Globus pallidus (tissue), 1 donor: ENCODE measurements at regions not wholly inside any gene's neighbourhood (a gene's known extent, or its start where the extent isn't known, plus 50 kb on each side); places are given as distances from the start of the nearest gene placed in this dataset.
"Not testable (repeated sequence)": the region's sequence is repeated elsewhere in the genome, so short reads cannot be mapped to it uniquely, and the experiment has no call there.

Experiments
- DNase-seq: peaks from one replicate; pipeline ENCODE4 v3.0.0-alpha.2; 2015; ENCODE audit warnings: low spot score

- DNase-seq, result no peak
These were observed 123.0 kb upstream of the CEP162 start for GRCh38 chr6:84350397-84350796.

- no peak for DNase-seq
These were observed 122.1 kb upstream of the CEP162 start for GRCh38 chr6:84349542-84349941.

- DNase-seq, result no peak
These were observed 121.4 kb upstream of the CEP162 start for GRCh38 chr6:84348801-84349200.

GRCh38 chr6:84346372-84346771 is 118.9 kb upstream of the CEP162 start:
- no peak for DNase-seq

DNA sequence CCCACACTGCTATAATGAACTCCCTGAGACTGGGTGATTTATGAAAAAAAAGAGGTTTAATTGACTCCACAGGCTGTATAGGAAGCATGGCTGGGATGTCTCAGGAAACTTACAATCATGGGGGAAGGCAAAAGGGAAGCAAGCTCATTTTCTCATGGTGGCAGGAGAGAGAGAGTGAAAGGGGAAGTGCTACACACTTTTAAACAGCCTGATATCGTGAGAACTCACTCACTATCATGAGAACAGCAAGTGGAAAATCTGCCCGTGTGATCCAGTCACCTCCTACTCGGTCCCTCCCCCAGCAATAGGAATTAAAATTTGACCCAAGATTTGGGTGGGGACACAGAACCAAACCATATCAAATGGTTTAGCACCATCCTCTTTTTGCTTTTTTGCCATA is 116.6 kb upstream of the CEP162 start:
- no peak for DNase-seq

DNA sequence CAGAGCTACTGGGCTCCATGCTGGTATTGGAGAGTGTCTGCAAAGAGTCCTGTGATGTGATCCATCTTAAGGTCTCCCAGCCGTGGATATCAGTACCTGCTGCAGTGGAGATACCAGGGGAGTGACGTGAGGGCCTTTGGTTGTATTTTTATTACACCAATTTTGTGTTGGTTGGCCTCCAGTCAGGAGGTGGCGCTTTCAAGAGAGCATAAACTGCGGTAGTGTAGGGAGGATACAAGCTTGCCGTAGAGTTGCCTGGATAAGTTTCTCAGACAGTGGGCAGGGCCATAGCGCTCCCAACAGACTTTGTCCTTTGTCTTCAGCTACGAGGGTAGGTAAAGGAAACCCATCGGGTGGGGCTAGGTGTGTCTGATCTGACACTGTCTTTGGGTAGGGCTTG is 113.0 kb upstream of the CEP162 start:
- no peak for DNase-seq

DNA sequence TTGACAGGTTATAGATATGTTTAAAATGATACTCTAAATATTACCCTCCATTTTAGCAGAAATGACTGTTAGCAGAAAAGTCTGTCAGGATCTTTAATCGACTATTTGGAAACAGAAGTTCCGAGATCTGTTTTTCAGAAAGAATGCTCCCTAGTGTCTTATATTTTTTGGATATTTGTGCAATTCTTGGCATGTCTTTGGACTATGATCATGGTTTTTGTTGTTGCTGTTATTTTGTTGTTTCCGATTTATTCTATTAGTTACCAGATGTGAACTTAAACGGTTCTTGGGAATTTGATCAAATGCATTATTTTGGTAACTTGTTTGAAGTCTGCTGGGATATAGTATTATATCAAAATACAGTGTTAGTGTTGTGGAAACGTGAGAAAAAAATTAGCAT is 106.4 kb upstream of the CEP162 start:
- no peak for DNase-seq

- no peak for DNase-seq
These were observed 104.9 kb upstream of the CEP162 start for GRCh38 chr6:84332139-84333034.

DNA sequence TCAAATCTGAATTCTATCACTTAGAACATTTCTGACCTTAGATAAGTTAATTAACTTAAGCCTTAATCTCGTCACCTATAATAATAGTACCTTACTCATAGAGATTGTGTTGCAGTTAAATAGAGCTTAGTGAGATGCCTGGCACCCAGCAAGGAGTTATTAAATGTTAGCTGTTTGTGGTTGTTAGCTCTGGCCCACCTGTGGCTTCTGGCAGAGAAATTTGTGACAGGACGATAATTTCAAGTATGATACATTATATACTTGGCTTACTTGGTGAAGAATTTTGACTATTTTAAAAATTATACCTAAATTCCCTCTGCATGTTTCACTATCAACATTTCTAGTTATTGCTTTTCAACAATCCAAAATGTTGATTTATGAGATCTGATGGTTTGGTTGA is 102.9 kb upstream of the CEP162 start:
- no peak for DNase-seq

DNA sequence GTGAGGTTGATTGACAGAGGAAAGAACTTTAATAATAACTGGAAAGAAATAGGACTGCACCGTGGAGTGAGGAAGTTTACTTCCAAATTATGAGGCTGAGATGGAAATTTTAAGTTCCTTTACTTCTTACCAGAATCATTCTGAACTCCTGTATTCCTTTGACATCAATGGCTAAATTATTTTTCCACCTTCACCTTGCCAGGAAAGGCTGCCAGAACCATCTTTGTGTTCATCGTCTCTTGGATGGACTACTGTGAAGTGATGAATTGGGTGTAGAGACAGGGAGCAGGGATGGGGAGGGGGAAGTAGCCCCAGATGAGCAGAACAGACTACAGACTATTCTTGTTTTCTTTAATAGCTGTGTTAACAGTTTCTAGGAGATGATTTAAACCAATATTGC is 102.1 kb upstream of the CEP162 start:
- DNase-seq, result no peak

GRCh38 chr6:84329077-84329476 is 101.6 kb upstream of the CEP162 start:
- DNase-seq, result no peak

GRCh38 chr6:84317463-84317862 is 90.0 kb upstream of the CEP162 start:
- no peak for DNase-seq

- no peak for DNase-seq
These were observed 87.0 kb upstream of the CEP162 start for GRCh38 chr6:84314377-84314898.

DNA sequence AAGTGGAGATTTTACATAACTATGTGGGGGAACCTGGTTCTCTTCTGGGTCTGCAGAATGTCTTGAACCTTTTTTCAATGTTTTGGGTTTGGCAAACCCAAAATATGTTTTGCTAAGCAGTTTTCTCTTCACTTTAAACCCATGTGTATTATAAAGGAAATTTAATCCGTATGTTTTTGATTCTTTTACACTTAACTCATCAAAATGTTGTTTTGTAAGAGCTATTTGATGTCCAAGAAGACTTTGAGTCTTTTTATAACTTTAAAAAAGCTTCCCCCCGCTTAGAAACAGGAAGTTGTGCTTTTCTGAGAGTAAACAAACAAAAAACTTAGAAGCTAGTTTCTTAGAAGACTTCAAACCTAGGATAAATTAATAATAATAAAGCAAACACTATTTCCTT is 81.9 kb upstream of the CEP162 start:
- DNase-seq, result no peak

DNA sequence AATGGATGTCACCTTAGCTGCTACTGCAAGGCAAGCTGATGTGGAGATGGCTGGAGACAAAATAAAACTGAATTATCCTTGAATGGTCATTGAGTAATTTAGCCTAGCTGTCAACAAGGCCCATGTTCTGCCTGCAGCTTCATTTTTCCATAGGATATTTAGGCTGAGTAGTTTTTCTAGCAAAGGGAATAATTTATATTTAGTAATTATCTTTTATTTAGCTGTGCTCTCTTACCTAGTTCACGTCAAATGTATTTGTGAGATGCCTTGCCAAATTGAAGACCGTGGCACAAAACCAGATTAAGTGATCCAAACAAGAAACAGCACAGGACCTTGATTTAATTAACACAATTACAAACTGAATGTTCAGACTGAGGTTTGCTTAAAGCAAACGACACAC is 77.4 kb upstream of the CEP162 start:
- no peak for DNase-seq

DNA sequence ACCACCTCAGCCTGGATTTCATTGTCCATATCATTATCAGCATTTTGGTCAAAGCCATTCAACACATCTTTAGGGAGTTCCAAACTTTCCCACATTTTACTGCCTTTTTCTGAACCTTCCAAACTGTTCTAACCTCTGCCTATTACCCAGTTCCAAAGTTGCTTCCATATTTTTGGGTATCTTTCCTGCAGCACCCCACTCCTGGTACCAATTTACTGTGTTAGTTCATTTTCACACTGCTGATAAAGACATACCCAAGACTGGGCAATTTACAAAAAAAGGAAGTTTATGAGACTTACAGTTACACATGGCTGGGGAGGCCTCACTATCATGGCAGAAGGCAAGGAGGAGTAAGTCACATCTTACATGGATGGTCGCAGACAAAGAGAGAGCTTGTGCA is 63.6 kb upstream of the CEP162 start:
- not testable (repeated sequence) for DNase-seq

DNA sequence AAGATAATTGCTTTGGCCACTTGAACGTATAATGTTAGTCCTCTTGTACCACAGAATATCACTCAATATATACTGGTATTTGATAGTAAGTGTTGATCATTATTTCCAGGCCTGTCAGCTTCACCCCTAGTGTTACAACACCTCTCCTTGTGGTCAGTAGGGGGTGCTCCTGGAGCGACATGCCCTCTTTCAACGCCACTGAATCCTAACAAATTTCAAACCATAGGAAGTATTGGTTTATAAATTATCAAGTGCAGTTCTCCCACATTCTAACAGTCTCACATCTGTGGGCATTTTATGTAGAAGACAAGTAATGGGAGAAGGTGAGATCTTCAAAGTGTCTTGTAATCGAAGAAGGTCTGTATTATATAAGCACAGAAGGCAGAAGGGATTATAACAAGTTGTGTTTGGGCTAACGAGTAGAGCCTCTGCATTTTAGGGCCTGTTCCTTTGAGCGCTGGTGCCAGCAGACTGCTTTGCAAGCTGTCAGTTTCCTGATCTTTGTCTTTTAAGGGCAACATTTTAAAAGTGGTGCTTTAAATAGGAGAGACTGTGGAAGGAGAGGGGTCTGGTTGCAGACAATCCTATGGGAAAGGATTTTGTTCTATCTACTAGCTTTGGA is 57.1 kb upstream of the CEP162 start:
- DNase-seq, result no peak

DNA sequence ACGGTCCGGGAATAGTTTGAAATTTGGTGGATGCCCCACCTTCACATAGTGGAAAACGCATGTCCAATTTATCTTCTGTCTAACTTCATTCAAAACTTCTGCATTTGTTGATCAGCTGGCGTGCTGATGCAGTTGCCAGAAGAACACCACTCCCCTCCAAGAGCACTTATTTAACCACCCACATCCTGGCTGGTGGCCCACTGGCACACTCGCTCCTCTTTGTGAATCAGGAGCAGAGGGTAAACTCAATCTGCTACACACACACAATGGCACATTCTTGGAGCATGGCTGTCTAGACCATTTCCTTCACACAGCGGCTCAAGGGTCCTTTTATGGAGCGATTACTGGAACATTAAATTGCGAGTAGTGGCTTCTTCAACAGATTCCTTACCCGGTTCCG is 55.1 kb upstream of the CEP162 start:
- DNase-seq, result no peak

DNA sequence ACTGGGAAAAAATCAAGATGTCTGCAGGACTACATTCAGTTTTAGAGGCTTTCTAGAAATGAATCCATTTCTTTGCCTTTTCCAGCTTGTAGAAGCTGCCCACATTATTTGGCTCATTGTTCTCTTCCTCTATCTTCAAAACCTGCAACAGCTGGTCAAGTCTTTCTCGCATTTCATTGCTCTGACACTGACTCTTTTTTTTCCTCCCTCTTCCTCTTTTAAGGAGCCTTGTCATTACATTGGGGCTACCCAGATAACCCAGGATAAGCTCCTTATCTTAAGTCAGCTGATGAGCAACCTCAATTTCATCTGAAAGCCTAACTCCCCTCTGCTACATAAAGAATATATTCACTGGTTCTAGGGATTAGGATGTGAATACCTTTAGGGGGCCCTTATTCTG is 53.2 kb upstream of the CEP162 start:
- no peak for DNase-seq

- DNase-seq, result no peak
These were observed 52.6 kb upstream of the CEP162 start for GRCh38 chr6:84280030-84280429.

DNA sequence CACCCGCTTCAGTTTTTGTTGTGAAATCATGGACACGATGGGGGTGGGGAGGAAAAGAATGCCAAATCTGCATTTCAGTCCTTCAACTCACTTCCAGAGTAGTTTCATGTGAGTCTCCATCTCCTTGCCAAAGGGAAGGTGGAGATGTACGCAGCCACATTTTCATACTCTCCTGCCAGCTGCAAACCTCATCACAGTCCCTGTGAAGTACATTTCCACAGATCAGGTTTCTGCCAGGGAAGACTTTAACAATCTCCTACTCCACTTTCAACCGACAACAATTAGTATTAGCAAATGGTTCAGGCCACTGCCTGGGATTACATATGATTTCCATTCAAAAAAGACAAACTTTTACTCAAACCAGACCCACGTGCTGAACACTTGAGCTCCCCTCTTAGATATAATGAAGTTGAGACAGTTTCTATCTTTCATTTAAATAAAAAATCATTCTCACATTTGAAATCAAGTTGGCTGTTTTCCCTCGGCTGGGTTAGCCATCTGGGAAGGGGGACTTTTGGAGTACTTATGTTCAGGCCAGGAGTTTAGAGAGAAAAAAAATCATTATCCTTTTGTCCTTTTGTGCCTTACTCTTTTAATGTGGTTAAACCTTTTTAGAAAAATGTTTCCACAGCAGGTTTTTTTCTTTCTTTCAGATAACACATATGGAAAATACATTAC is 51.0 kb upstream of the CEP162 start:
- no peak for DNase-seq
